Common myeloid progenitor, CD34-positive (primary cell): ENCODE measurements at regions not wholly inside any gene's neighbourhood (a gene's known extent, or its start where the extent isn't known, plus 50 kb on each side); places are given as distances from the start of the nearest gene placed in this dataset.

ENCODE experiments used
- CTCF ChIA-PET: fragments of 350-600 bp; sonication (Branson Sonifier 250); formaldehyde crosslinking; loops from one replicate; lab custom pipeline; 2021; ENCODE audit warnings: antibody characterized with exemption; lab: Charles Lee
- POLR2A ChIA-PET: fragments of 350-600 bp; sonication (Branson Sonifier 250); formaldehyde crosslinking; loops from one replicate; lab custom pipeline; 2021; ENCODE audit warnings: antibody characterized with exemption; lab: Charles Lee
- DNase-seq, 3 donors: peaks; one replicate each; pipeline versions ENCODE4 v3.0.0 to v3.0.0-alpha.2; 2013
- H3K27ac ChIP-seq, 2 experiments: 1 replicate in 1 of 2; 2 replicates in 1 of 2; pipeline ENCODE4 v1.7.0; 2013; ENCODE audit warnings: inconsistent platforms in 2 of 2, low read length in 2 of 2, mild to moderate bottlenecking in 2 of 2, low read depth in 1 of 2, moderate library complexity in 1 of 2; ENCODE audit not compliant: severe bottlenecking in 2 of 2, insufficient read depth in 1 of 2, poor library complexity in 1 of 2
- H3K27me3 ChIP-seq, 5 experiments: replicated peaks in 2 of 5; 1 replicate in 3 of 5; 2 replicates in 2 of 5; pipeline versions ENCODE4 v1.6.1 to v1.7.0; 2013; ENCODE audit warnings: low read length in 4 of 5, mild to moderate bottlenecking in 2 of 5, moderate library complexity in 2 of 5, inconsistent platforms in 1 of 5; ENCODE audit not compliant: insufficient read depth in 5 of 5, control insufficient read depth in 4 of 5
- H3K36me3 ChIP-seq, 4 experiments: 1 replicate in 2 of 4; 2 replicates in 2 of 4; pipeline versions ENCODE4 v1.6.1 to v1.7.0; 2013; ENCODE audit warnings: low read length in 3 of 4, control low read depth in 1 of 4, mild to moderate bottlenecking in 1 of 4; ENCODE audit not compliant: control insufficient read depth in 4 of 4, insufficient read depth in 4 of 4
- H3K4me1 ChIP-seq, 4 experiments: 1 replicate in 3 of 4; 2 replicates in 1 of 4; pipeline versions ENCODE4 v1.6.1 to v1.7.1; 2013; ENCODE audit warnings: low read length in 3 of 4, mild to moderate bottlenecking in 3 of 4, control low read depth in 1 of 4, inconsistent platforms in 1 of 4, moderate library complexity in 1 of 4; ENCODE audit not compliant: control insufficient read depth in 4 of 4, insufficient read depth in 4 of 4; ENCODE audit errors: control extremely low read depth in 1 of 4
- H3K4me3 ChIP-seq, 7 experiments: 1 replicate in 4 of 7; 2 replicates in 3 of 7; pipeline versions ENCODE4 v1.5.1 to v1.7.0; 2013; ENCODE audit warnings: mild to moderate bottlenecking in 7 of 7, low read length in 6 of 7, moderate library complexity in 6 of 7, inconsistent platforms in 2 of 7, low read depth in 2 of 7, control low read depth in 1 of 7; ENCODE audit not compliant: insufficient read depth in 4 of 7, control insufficient read depth in 1 of 7; ENCODE audit errors: extremely low read depth in 1 of 7
- H3K9me3 ChIP-seq, 5 experiments: 1 replicate in 4 of 5; 2 replicates in 1 of 5; pipeline versions ENCODE4 v1.6.1 to v1.7.1; 2013; ENCODE audit warnings: low read length in 4 of 5, mild to moderate bottlenecking in 2 of 5, inconsistent platforms in 1 of 5, low read depth in 1 of 5, moderate library complexity in 1 of 5; ENCODE audit not compliant: control insufficient read depth in 4 of 5, insufficient read depth in 2 of 5; ENCODE audit errors: control extremely low read depth in 1 of 5
- WGBS: methylation state at CpG from one replicate; pipeline ENCODE4 v1.1.5; 2013; ENCODE audit not compliant: insufficient coverage; 5-methylcytosine and 5-hydroxymethylcytosine counted together

GRCh38 chr10:71132321-71132810 is 80.0 kb upstream of the UNC5B start:
- ChIA-PET POLR2A (interaction anchor here (0.5 kb wide), 1 partner anchor 209 kb away, joined by 3 read pairs; no protein-coding TSS in a partner anchor), CTCF (interaction anchor here (0.8 kb wide), 1 partner anchor 101 kb away, joined by 3 read pairs; no protein-coding TSS in a partner anchor)
- DNase-seq = no peak
- Histone ChIP-seq H3K36me3 (no peaks in the 10 kb centered on the region), H3K27ac (no peak overlapping the region), H3K4me3 (no peak overlapping the region), H3K4me1 (peaks cover 0 to 23% (median 16%) of the 10 kb centered on the region in 4 experiments), H3K9me3 (no peaks in the 10 kb centered on the region), H3K27me3 (peaks cover 0 to 11% (median 0%) of the 10 kb centered on the region in 5 experiments)
- 40% methylated on average over 2 of the region's 4 CpGs for WGBS

GRCh38 chr10:71133710-71134686 is 78.4 kb upstream of the UNC5B start:
- CTCF ChIA-PET = interaction anchor here (1.2 to 1.5 kb wide), 2 partner anchors 20 to 42 kb away, joined by 3 read pairs; no protein-coding TSS in a partner anchor

GRCh38 chr10:71134732-71135211 is 77.6 kb upstream of the UNC5B start:
- H3K27ac ChIP-seq = no peak overlapping the region
- no peaks in the 10 kb centered on the region for H3K9me3 ChIP-seq
- H3K27me3 ChIP-seq = peaks cover 0 to 11% (median 0%) of the 10 kb centered on the region in 5 experiments
- H3K4me3 ChIP-seq = no peak overlapping the region
- POLR2A ChIA-PET = no interaction called here
- DNase-seq = no peak
- CTCF ChIA-PET = interaction anchor here (1.2 to 1.5 kb wide), 3 partner anchors 19 to 41 kb away, joined by 3 read pairs; no protein-coding TSS in a partner anchor
- H3K4me1 ChIP-seq = peaks cover 0 to 7% (median 0%) of the 10 kb centered on the region in 4 experiments
- 95% methylated on average over 4 of the region's 4 CpGs for WGBS
- no peaks in the 10 kb centered on the region for H3K36me3 ChIP-seq

More at GRCh38 chr10:71133710-71134686, 78.4 kb upstream of the UNC5B start:
- peaks cover 0 to 11% (median 0%) of the 10 kb centered on the region in 5 experiments for H3K27me3 ChIP-seq
- no peak overlapping the region for H3K27ac ChIP-seq
- no peaks in the 10 kb centered on the region for H3K36me3 ChIP-seq
- no peak for DNase-seq
- POLR2A ChIA-PET = no interaction called here
- WGBS = 97% methylated on average over 3 of the region's 7 CpGs
- no peak overlapping the region for H3K4me3 ChIP-seq
- peaks cover 0 to 7% (median 2%) of the 10 kb centered on the region in 4 experiments for H3K4me1 ChIP-seq
- H3K9me3 ChIP-seq = no peaks in the 10 kb centered on the region

- no peak overlapping the region for H3K27ac ChIP-seq
- no peaks in the 10 kb centered on the region for H3K36me3 ChIP-seq
- ChIA-PET CTCF (interaction anchor here (1.2 kb wide), 2 partner anchors 31 to 41 kb away, joined by 3 read pairs; no protein-coding TSS in a partner anchor), POLR2A (no interaction called here)
- H3K27me3 ChIP-seq = peaks cover 0 to 11% (median 0%) of the 10 kb centered on the region in 5 experiments
- peaks cover 0 to 7% (median 0%) of the 10 kb centered on the region in 4 experiments for H3K4me1 ChIP-seq
- 96% methylated on average over 2 of the region's 3 CpGs for WGBS
- no peak for DNase-seq
- H3K4me3 ChIP-seq = no peak overlapping the region
- H3K9me3 ChIP-seq = no peaks in the 10 kb centered on the region
These were observed 77.1 kb upstream of the UNC5B start for GRCh38 chr10:71135236-71135635.

- POLR2A ChIA-PET = no interaction called here
- Histone ChIP-seq H3K27me3 (peaks cover 0 to 11% (median 0%) of the 10 kb centered on the region in 5 experiments), H3K4me1 (peaks cover 0 to 7% (median 0%) of the 10 kb centered on the region in 4 experiments), H3K27ac (no peak overlapping the region), H3K9me3 (no peaks in the 10 kb centered on the region), H3K4me3 (no peak overlapping the region), H3K36me3 (no peaks in the 10 kb centered on the region)
- CTCF ChIA-PET = no interaction called here
- DNase-seq = no peak
- WGBS = 80% methylated on average over 1 of the region's 8 CpGs
These were observed 76.2 kb upstream of the UNC5B start for GRCh38 chr10:71136036-71136721.

- ChIA-PET POLR2A (interaction anchor here (1.5 kb wide), 1 partner anchor 12 kb away, joined by 3 read pairs; no protein-coding TSS in a partner anchor), CTCF (no interaction called here)
- Histone ChIP-seq H3K9me3 (no peaks in the 10 kb centered on the region), H3K4me3 (no peak overlapping the region), H3K4me1 (peaks cover 0 to under 1% (median 0%) of the 10 kb centered on the region in 4 experiments), H3K36me3 (no peaks in the 10 kb centered on the region), H3K27me3 (peaks cover 0 to 5% (median 0%) of the 10 kb centered on the region in 5 experiments), H3K27ac (no peak overlapping the region)
- WGBS = 95% methylated on average over 2 of the region's 2 CpGs
- no peak for DNase-seq
These were observed 74.7 kb upstream of the UNC5B start for GRCh38 chr10:71137701-71138100.
